ENCODE measurements at regions not wholly inside any gene's neighbourhood (a gene's known extent, or its start where the extent isn't known, plus 50 kb on each side); places are given as distances from the start of the nearest gene placed in this dataset.
A peak's percentile ranks its signal among the peaks of the same experiment; 100 is the strongest.

DNA sequence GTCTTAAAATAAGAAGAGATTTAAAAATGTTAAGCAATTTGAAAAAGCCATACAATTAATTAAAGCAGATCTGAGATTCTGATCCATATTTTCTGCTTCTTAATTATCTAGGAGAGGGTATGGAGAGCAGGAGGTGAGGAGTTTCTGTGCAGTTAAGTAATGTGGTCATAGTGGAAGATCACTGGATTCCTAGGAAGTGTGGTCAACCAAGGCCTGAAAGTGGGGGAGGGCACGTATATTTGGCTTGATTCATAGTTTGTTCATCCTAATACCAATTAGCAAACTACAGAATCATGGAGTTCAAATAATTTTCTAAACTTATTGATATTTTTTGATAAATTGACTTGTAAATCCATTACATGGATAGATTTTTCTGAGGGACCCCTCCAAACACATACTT, 768.3 kb downstream of the RAPGEF2 start:
- no peak for DNase-seq (ENCODE audit: low read depth)
- H3K4me3 ChIP-seq (ENCODE audit: low read depth, low read length): no peak overlapping the region
- TF ChIP-seq, protein P1, sequence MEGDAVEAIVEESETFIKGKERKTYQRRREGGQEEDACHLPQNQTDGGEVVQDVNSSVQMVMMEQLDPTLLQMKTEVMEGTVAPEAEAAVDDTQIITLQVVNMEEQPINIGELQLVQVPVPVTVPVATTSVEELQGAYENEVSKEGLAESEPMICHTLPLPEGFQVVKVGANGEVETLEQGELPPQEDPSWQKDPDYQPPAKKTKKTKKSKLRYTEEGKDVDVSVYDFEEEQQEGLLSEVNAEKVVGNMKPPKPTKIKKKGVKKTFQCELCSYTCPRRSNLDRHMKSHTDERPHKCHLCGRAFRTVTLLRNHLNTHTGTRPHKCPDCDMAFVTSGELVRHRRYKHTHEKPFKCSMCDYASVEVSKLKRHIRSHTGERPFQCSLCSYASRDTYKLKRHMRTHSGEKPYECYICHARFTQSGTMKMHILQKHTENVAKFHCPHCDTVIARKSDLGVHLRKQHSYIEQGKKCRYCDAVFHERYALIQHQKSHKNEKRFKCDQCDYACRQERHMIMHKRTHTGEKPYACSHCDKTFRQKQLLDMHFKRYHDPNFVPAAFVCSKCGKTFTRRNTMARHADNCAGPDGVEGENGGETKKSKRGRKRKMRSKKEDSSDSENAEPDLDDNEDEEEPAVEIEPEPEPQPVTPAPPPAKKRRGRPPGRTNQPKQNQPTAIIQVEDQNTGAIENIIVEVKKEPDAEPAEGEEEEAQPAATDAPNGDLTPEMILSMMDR (IDR thresholded peaks at IDR 0.05; ENCODE audit: control insufficient read depth, extremely low read depth, insufficient read depth): no peak

DNA sequence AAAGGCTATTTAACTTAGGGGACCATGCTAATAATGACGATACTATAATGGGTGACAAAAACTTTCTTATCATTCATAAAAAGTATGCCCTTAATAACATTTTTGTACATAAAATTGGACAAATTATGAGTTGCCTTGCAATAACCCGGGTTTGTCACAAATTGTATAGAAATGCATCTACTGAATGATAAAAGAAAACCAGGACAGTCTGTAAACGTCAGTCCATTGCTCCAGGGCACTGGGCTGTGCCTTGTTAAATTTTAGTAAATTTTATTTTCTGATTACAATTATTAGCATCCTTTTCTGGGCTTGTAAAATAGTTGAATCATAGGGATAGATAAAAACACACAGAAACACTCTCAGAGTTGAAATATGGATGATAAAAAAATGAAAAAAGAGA, 778.3 kb downstream of the RAPGEF2 start:
- H3K4me3 ChIP-seq (ENCODE audit: low read depth, low read length): no peak overlapping the region
- DNase-seq (ENCODE audit: low read depth): no peak
- TF ChIP-seq, protein P1 (IDR thresholded peaks at IDR 0.05; ENCODE audit: control insufficient read depth, extremely low read depth, insufficient read depth): no peak

- TF ChIP-seq, protein P1 (IDR thresholded peaks at IDR 0.05; ENCODE audit: control insufficient read depth, extremely low read depth, insufficient read depth): no peak
- no peak for DNase-seq (ENCODE audit: low read depth)
- no peak overlapping the region for H3K4me3 ChIP-seq (ENCODE audit: low read depth, low read length)
Observed at GRCh38 chr4:159884989-159885388, 782.1 kb downstream of the RAPGEF2 start.

GRCh38 chr4:159899596-159899995, 796.7 kb downstream of the RAPGEF2 start:
- no peak for DNase-seq (ENCODE audit: low read depth)
- H3K4me3 ChIP-seq (ENCODE audit: low read depth, low read length): no peak overlapping the region
- TF ChIP-seq, protein P1 (IDR thresholded peaks at IDR 0.05; ENCODE audit: control insufficient read depth, extremely low read depth, insufficient read depth): no peak

DNA sequence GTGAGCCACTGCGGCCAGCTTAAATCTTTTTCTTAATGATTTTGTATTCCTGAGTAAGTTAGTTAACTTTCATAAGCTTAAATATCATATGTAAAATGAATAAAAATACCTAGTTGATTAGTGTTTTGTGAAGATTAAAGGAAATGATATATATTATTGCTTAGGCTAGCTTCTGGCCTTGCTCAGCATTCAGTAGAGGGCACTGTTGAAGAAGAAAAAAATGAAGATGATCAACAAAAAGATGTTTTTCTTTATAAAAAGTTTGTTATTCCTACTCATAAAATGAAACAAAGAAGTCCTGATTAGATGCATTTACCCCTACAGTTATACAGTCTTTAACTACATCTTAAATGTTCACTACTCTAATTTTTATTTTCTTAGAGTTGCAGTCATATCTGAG, 797.7 kb downstream of the RAPGEF2 start:
- H3K4me3 ChIP-seq (ENCODE audit: low read depth, low read length): no peak overlapping the region
- no peak for DNase-seq (ENCODE audit: low read depth)
- TF ChIP-seq, protein P1 (IDR thresholded peaks at IDR 0.05; ENCODE audit: control insufficient read depth, extremely low read depth, insufficient read depth): peak; percentile 54

GRCh38 chr4:159902648-159903047, 799.8 kb downstream of the RAPGEF2 start:
- no peak overlapping the region for H3K4me3 ChIP-seq (ENCODE audit: low read depth, low read length)
- no peak for DNase-seq (ENCODE audit: low read depth)
- TF ChIP-seq, protein P1 (IDR thresholded peaks at IDR 0.05; ENCODE audit: control insufficient read depth, extremely low read depth, insufficient read depth): no peak

- DNase-seq (ENCODE audit: low read depth): no peak
- no peak overlapping the region for H3K4me3 ChIP-seq (ENCODE audit: low read depth, low read length)
- TF ChIP-seq, protein P1 (IDR thresholded peaks at IDR 0.05; ENCODE audit: control insufficient read depth, extremely low read depth, insufficient read depth): no peak
Observed at GRCh38 chr4:159904906-159905305, 802.0 kb downstream of the RAPGEF2 start.
